ENCODE measurements at regions not wholly inside any gene's neighbourhood (a gene's known extent, or its start where the extent isn't known, plus 50 kb on each side); places are given as distances from the start of the nearest gene placed in this dataset.

DNA sequence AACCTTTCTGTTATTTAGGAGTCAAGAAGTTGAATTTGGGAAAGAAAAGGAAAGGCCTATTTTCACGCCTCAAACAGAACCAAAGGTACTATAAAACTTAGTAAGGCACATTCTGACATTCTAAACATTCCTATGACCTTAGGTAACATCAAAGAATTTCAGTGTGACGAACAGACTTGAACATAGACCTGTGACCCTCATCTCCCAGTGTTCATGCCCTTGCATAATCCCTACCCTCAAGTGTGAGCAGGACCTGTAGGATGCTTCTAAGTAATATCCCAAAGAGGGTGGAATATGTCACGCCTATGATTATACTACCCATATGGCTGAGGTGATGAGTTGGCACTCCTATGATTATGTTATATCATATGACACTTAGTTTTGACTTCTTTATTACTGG, 540.9 kb downstream of the KIF4B start:
- TF ChIP-seq, protein P1, sequence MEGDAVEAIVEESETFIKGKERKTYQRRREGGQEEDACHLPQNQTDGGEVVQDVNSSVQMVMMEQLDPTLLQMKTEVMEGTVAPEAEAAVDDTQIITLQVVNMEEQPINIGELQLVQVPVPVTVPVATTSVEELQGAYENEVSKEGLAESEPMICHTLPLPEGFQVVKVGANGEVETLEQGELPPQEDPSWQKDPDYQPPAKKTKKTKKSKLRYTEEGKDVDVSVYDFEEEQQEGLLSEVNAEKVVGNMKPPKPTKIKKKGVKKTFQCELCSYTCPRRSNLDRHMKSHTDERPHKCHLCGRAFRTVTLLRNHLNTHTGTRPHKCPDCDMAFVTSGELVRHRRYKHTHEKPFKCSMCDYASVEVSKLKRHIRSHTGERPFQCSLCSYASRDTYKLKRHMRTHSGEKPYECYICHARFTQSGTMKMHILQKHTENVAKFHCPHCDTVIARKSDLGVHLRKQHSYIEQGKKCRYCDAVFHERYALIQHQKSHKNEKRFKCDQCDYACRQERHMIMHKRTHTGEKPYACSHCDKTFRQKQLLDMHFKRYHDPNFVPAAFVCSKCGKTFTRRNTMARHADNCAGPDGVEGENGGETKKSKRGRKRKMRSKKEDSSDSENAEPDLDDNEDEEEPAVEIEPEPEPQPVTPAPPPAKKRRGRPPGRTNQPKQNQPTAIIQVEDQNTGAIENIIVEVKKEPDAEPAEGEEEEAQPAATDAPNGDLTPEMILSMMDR (IDR thresholded peaks at IDR 0.05 in 2 of 3, conservative IDR thresholded peaks at IDR 0.05 in 1 of 3; ENCODE audit: borderline replicate concordance in 1 of 3, insufficient read depth in 1 of 3, low read depth in 2 of 3, low read length in 2 of 3): no peak
- TF ChIP-seq POLR2A (IDR thresholded peaks at IDR 0.05; ENCODE audit: borderline replicate concordance, extremely low read depth, insufficient read depth, insufficient read length) (no peak), EZH2phosphoT487 (IDR thresholded peaks at IDR 0.05; ENCODE audit: borderline replicate concordance) (no peak), YY1 (IDR thresholded peaks at IDR 0.05; ENCODE audit: extremely low read depth, insufficient replicate concordance, low read depth, low read length) (no peak), JUND (IDR thresholded peaks at IDR 0.05) (no peak), ATF3 (IDR thresholded peaks at IDR 0.05) (no peak), POLR2AphosphoS5 (IDR thresholded peaks at IDR 0.05; ENCODE audit: low read depth, low read length) (no peak), FOSL1 (IDR thresholded peaks at IDR 0.05; ENCODE audit: low read depth) (no peak), ELF1 (IDR thresholded peaks at IDR 0.05; ENCODE audit: borderline replicate concordance, low read depth) (no peak), CEBPB (IDR thresholded peaks at IDR 0.05; ENCODE audit: low read depth) (no peak)
- TF ChIP-seq, protein P2, sequence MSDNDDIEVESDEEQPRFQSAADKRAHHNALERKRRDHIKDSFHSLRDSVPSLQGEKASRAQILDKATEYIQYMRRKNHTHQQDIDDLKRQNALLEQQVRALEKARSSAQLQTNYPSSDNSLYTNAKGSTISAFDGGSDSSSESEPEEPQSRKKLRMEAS (IDR thresholded peaks at IDR 0.05): no peak
- TF ChIP-seq, protein P3, sequence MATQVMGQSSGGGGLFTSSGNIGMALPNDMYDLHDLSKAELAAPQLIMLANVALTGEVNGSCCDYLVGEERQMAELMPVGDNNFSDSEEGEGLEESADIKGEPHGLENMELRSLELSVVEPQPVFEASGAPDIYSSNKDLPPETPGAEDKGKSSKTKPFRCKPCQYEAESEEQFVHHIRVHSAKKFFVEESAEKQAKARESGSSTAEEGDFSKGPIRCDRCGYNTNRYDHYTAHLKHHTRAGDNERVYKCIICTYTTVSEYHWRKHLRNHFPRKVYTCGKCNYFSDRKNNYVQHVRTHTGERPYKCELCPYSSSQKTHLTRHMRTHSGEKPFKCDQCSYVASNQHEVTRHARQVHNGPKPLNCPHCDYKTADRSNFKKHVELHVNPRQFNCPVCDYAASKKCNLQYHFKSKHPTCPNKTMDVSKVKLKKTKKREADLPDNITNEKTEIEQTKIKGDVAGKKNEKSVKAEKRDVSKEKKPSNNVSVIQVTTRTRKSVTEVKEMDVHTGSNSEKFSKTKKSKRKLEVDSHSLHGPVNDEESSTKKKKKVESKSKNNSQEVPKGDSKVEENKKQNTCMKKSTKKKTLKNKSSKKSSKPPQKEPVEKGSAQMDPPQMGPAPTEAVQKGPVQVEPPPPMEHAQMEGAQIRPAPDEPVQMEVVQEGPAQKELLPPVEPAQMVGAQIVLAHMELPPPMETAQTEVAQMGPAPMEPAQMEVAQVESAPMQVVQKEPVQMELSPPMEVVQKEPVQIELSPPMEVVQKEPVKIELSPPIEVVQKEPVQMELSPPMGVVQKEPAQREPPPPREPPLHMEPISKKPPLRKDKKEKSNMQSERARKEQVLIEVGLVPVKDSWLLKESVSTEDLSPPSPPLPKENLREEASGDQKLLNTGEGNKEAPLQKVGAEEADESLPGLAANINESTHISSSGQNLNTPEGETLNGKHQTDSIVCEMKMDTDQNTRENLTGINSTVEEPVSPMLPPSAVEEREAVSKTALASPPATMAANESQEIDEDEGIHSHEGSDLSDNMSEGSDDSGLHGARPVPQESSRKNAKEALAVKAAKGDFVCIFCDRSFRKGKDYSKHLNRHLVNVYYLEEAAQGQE (IDR thresholded peaks at IDR 0.05; ENCODE audit: low read depth): no peak
